T47D (cell line): ENCODE measurements at regions not wholly inside any gene's neighbourhood (a gene's known extent, or its start where the extent isn't known, plus 50 kb on each side); places are given as distances from the start of the nearest gene placed in this dataset.

ENCODE experiments used
- DNase-seq, 2 experiments: peaks; one replicate each; pipeline versions ENCODE4 v3.0.0 to v3.0.0-alpha.2; 2011 to 2012; ENCODE audit warnings: low read depth in 1 of 2, low spot score in 1 of 2
- JUND ChIP-seq: IDR thresholded peaks from 2 replicates; pipeline ENCODE4 v1.6.1; 2012; ENCODE audit warnings: low read depth
- in situ Hi-C: cut with HindIII; loops from 2 replicates; pipeline ENCODE4 v1.10.0; 2016; ENCODE audit warnings: low sequenced_read_pairs, low pct_unique_long_range_greater_than_20kb

- DNase-seq: no peak
- in situ Hi-C loops: no loop called here
- no peak for TF ChIP-seq JUND
Observed at GRCh38 chr14:98634043-98634820, 637.8 kb downstream of the BCL11B start.

GRCh38 chr14:98638366-98638765 lies 633.6 kb downstream of the BCL11B start:
- DNase-seq: no peak
- in situ Hi-C loops: no loop called here
- no peak for TF ChIP-seq JUND

GRCh38 chr14:98647754-98648153 lies 624.2 kb downstream of the BCL11B start:
- DNase-seq: no peak
- in situ Hi-C loops: no loop called here
- no peak for TF ChIP-seq JUND

- no peak for TF ChIP-seq JUND
- DNase-seq: no peak
- in situ Hi-C loops: no loop called here
Observed at GRCh38 chr14:98651037-98651436, 621.0 kb downstream of the BCL11B start.

GRCh38 chr14:98665007-98665406 lies 607.0 kb downstream of the BCL11B start:
- TF ChIP-seq JUND: no peak
- no peak for DNase-seq
- in situ Hi-C loops: no loop called here

GRCh38 chr14:98666545-98666944 lies 605.5 kb downstream of the BCL11B start:
- no peak for TF ChIP-seq JUND

GRCh38 chr14:98682033-98682432 lies 590.0 kb downstream of the BCL11B start:
- no peak for DNase-seq
- in situ Hi-C loops: no loop called here
- TF ChIP-seq JUND: no peak

More at GRCh38 chr14:98666545-98666944, 605.5 kb downstream of the BCL11B start:
- no peak for DNase-seq
- in situ Hi-C loops: no loop called here

- TF ChIP-seq JUND: no peak
- no peak for DNase-seq
- in situ Hi-C loops: no loop called here
Observed at GRCh38 chr14:98682726-98683125, 589.3 kb downstream of the BCL11B start.

GRCh38 chr14:98684468-98684867 lies 587.5 kb downstream of the BCL11B start:
- in situ Hi-C loops: no loop called here
- TF ChIP-seq JUND: no peak
- no peak for DNase-seq

- DNase-seq: no peak
- no peak for TF ChIP-seq JUND
- in situ Hi-C loops: no loop called here
Observed at GRCh38 chr14:98685725-98686124, 586.3 kb downstream of the BCL11B start.

GRCh38 chr14:98688446-98688845 lies 583.6 kb downstream of the BCL11B start:
- in situ Hi-C loops: no loop called here
- no peak for DNase-seq
- TF ChIP-seq JUND: no peak

- in situ Hi-C loops: no loop called here
- TF ChIP-seq JUND: no peak
- no peak for DNase-seq
Observed at GRCh38 chr14:98689951-98690350, 582.0 kb downstream of the BCL11B start.

- in situ Hi-C loops: no loop called here
- DNase-seq: no peak
- no peak for TF ChIP-seq JUND
Observed at GRCh38 chr14:98692832-98693231, 579.2 kb downstream of the BCL11B start.

GRCh38 chr14:98694541-98694940 lies 577.5 kb downstream of the BCL11B start:
- no peak for TF ChIP-seq JUND
- DNase-seq: no peak
- in situ Hi-C loops: no loop called here
